ENCODE measurements at regions not wholly inside any gene's neighbourhood (a gene's known extent, or its start where the extent isn't known, plus 50 kb on each side); places are given as distances from the start of the nearest gene placed in this dataset.

DNA sequence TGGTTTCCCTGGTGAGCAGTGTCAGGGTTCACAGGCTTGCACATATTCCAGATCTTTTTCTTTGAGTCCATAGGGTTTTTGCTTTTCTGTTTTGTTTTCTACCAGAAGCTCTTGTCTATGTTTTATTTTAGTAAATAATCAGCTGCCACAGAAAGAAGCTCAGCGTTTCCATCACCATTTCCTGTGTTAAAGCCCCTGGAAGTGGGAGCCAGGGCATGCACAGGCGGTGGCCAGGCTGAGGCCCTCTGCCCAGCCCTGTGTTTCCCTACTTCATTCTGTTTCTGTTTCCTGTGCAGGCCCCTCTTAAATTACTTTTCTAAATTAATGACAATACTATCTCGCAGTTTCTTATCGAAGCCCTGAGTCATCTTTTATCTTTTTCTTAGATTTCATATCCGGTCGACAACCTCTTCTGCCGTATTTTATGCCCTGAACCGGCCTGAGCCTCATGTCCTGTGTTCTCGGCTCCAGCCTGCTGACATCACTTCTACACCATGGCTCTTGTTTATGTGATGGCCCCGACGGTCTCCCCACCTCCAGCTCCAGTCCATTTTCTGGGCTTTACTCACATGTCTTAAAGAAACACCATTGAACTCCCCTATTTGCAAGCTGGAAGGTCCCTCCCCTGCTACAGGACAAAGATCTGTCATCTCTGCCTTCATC lies 442.2 kb downstream of the TCERG1L start:
- TF ChIP-seq, protein P1, sequence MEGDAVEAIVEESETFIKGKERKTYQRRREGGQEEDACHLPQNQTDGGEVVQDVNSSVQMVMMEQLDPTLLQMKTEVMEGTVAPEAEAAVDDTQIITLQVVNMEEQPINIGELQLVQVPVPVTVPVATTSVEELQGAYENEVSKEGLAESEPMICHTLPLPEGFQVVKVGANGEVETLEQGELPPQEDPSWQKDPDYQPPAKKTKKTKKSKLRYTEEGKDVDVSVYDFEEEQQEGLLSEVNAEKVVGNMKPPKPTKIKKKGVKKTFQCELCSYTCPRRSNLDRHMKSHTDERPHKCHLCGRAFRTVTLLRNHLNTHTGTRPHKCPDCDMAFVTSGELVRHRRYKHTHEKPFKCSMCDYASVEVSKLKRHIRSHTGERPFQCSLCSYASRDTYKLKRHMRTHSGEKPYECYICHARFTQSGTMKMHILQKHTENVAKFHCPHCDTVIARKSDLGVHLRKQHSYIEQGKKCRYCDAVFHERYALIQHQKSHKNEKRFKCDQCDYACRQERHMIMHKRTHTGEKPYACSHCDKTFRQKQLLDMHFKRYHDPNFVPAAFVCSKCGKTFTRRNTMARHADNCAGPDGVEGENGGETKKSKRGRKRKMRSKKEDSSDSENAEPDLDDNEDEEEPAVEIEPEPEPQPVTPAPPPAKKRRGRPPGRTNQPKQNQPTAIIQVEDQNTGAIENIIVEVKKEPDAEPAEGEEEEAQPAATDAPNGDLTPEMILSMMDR (IDR thresholded peaks at IDR 0.05; ENCODE audit: insufficient read depth, missing control alignments) = no peak
- no peak for DNase-seq (ENCODE audit: insufficient read length, low spot score)
- no peak for FAIRE-seq

DNA sequence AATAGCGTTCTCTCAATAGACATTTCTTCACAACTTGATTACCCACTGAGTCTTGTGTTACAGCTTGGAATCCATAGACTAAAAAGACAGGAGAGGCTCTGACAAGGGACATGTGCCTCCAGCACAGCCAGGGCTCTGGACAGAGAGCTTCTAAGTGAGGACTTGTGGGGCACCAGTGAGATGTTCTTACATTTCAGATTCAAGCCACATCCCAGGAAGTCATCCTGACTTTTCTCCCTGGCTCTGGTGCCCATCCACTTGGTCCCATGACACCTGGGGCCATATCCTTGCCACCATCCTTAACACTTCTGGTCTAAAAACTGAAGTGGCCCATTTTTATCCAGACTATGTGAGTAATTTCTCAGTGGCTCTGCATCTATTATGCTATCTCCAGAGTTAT lies 440.1 kb downstream of the TCERG1L start:
- DNase-seq (ENCODE audit: insufficient read length, low spot score) = no peak
- no peak for FAIRE-seq
- TF ChIP-seq, protein P1 (IDR thresholded peaks at IDR 0.05; ENCODE audit: insufficient read depth, missing control alignments) = no peak

DNA sequence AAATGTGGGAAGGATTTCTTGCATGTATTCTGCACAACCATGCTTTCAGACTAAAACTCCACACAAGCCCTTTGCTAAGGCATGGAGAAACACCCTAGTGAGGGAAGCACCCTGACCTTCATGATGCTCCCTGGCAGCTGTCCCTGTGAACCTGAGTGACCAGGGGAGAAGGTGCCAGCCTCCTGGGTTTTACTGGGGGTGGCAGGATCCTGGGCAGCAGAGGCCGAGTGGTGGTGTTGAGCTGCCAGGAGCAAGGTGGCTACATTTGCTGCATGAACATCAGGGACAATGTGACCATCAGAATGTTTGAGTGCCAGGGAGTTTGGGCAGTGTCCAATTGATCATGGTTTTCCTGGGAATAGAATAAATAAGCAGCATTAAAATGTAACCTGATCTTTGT lies 437.9 kb downstream of the TCERG1L start:
- TF ChIP-seq, protein P1 (IDR thresholded peaks at IDR 0.05; ENCODE audit: insufficient read depth, missing control alignments) = no peak
- FAIRE-seq (no peak), DNase-seq (ENCODE audit: insufficient read length, low spot score) (no peak)

DNA sequence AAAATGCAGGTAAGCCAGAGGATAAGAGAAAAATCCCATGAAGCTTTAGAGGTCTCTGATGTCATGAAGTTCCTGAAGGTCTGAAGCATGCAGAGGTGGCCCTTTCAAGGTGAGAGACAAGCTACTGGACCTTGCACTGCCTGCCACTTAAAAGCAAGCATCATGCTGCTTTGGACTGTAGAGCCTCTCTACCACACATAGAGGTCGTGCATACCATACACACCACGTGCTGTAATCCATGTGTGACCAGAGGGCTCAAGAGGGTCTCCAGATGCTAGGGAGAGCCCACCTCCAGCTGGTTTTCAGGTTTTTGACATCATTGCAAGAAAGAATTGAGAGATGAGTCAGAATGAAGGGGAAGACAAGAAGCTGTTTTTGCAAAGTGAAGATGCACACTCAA lies 436.4 kb downstream of the TCERG1L start:
- DNase-seq (ENCODE audit: insufficient read length, low spot score) (no peak), FAIRE-seq (no peak)
- TF ChIP-seq, protein P1 (IDR thresholded peaks at IDR 0.05; ENCODE audit: insufficient read depth, missing control alignments) = no peak

DNA sequence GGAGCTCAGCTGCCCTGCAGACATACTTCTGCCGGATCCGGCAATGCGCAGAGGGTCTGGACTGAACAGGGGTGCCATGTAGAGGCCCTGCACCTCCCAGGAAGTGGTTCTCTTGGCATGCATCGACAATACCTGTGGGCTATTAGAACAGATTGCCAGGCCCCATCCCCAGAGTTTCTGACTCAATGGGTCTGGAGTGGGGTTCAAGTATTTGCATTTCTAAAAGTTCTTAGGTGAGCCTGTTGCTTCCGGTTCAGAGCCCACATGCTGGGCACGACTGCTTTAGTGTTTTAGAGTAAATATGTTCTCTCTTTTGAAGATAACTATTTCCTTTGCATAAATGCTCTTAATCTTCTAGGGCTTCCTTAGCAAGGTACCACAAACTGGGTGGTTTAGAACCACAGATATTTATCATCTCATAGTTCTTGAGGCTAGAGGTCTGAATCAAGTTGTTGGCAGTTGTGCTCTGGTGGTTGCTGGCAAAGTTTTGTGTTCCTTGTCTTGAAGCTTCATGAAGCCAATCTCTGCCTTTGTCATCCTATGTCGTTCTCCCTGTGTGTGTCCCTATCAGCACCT lies 435.5 kb downstream of the TCERG1L start:
- TF ChIP-seq, protein P1 (IDR thresholded peaks at IDR 0.05; ENCODE audit: insufficient read depth, missing control alignments) = no peak
- no peak for DNase-seq (ENCODE audit: insufficient read length, low spot score)
- no peak for FAIRE-seq

DNA sequence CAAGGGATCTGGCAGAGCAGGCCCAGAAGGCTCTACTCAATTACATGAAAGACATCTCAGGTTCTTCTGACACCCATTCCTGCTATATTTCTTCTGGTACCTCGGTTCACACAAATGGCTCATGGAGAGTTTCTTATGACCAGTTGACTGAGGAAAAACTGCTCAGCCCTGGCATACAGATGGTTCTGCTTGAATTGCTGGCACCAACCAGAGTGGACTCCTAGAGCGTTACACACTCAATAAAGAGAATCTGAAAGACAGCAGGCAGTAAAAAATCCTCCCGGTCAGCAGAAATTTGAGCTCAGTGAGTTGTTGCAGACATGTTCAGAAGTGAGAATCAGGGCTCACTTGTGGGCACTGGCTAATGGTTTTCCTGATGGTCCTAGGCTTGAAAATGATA lies 434.4 kb downstream of the TCERG1L start:
- FAIRE-seq = no peak
- DNase-seq (ENCODE audit: insufficient read length, low spot score) = no peak

DNA sequence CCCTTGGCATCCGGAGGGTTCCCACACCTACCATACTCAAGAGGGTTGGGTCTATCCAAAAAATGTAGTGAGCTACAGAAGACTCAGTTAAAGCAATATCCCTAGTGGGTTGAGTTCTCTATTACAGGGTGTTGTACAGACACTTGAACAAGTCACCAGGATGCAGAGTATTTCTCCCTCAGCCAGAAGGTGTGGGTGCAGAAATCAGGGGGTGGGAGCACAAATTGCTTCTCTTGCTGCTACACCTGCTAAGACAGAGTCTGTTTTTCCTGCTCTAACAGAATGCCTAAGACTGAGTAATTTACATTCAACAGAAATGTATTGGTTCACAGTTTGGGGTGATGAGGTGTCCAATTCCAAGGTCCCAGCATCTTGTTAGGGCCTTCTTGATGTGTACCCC lies 433.4 kb downstream of the TCERG1L start:
- DNase-seq (ENCODE audit: insufficient read length, low spot score) (no peak), FAIRE-seq (no peak)
- TF ChIP-seq, protein P1 (IDR thresholded peaks at IDR 0.05; ENCODE audit: insufficient read depth, missing control alignments) = no peak

More for the DNA sequence above, 434.4 kb downstream of the TCERG1L start:
- TF ChIP-seq, protein P1 (IDR thresholded peaks at IDR 0.05; ENCODE audit: insufficient read depth, missing control alignments) = no peak

All from D721Med (cell line).